ENCODE measurements at regions not wholly inside any gene's neighbourhood (a gene's known extent, or its start where the extent isn't known, plus 50 kb on each side); places are given as distances from the start of the nearest gene placed in this dataset.

- H3K4me1 ChIP-seq (ENCODE audit: control insufficient read depth in 2 of 2, insufficient read depth in 1 of 2, low read depth in 1 of 2, low read length in 2 of 2): peaks cover 0 to 1% of the 10 kb centered on the region in 2 donors
- H3K18ac ChIP-seq (ENCODE audit: low read length): no peak overlapping the region
- no peak overlapping the region for H4K91ac ChIP-seq (ENCODE audit: low read depth, low read length, poor library complexity)
- no peak overlapping the region for H3K9ac ChIP-seq (ENCODE audit: low read depth, low read length, poor library complexity)
- H2BK12ac ChIP-seq (ENCODE audit: low read length): no peak overlapping the region
- no peaks in the 10 kb centered on the region for H3K36me3 ChIP-seq (replicated peaks in 1 of 2; ENCODE audit: control insufficient read depth in 2 of 2, insufficient read depth in 2 of 2, low read length in 2 of 2)
- H3K9me3 ChIP-seq (replicated peaks in 1 of 2; ENCODE audit: control insufficient read depth in 2 of 2, insufficient read depth in 1 of 2, low read depth in 1 of 2, low read length in 2 of 2): no peaks in the 10 kb centered on the region
- no peak overlapping the region for H2BK120ac ChIP-seq (ENCODE audit: low read depth, low read length)
- DNase-seq (ENCODE audit: low spot score): no peak
- H3K23ac ChIP-seq (ENCODE audit: low read depth, low read length, poor library complexity): no peak overlapping the region
- H3K27me3 ChIP-seq (ENCODE audit: control insufficient read depth in 3 of 3, insufficient read depth in 3 of 3, low read depth in 1 of 3, low read length in 3 of 3): no peaks in the 10 kb centered on the region
- no CpG with 5 or more reads among the region's 3 CpGs for WGBS, 2 donors (ENCODE audit: extremely low coverage in 2 of 2, insufficient read length in 2 of 2, insufficient replicate concordance in 1 of 2)
- no peak overlapping the region for H3K4ac ChIP-seq (ENCODE audit: low read length)
- no peak overlapping the region for H3K4me3 ChIP-seq (ENCODE audit: low read length in 2 of 2)
- H3K4me2 ChIP-seq (ENCODE audit: insufficient read depth, low read length, poor library complexity, severe bottlenecking): no peak overlapping the region
- no peak overlapping the region for H4K8ac ChIP-seq (ENCODE audit: low read depth, low read length)
- no peak overlapping the region for H2AK5ac ChIP-seq (ENCODE audit: low read depth, low read length)
- no peak overlapping the region for H2BK5ac ChIP-seq (ENCODE audit: low read length)
- H3K14ac ChIP-seq (ENCODE audit: low read length): no peak overlapping the region
- H2BK15ac ChIP-seq (ENCODE audit: low read length): no peak overlapping the region
- no peaks in the 10 kb centered on the region for H3K79me1 ChIP-seq (ENCODE audit: low read depth, low read length)
- H2AFZ ChIP-seq (ENCODE audit: low read length): no peak overlapping the region
- no peak overlapping the region for H3K27ac ChIP-seq (replicated peaks; ENCODE audit: low read length)
These were observed 92.7 kb downstream of the ZC3H11B start for GRCh38 chr1:219520241-219520640.

DNA sequence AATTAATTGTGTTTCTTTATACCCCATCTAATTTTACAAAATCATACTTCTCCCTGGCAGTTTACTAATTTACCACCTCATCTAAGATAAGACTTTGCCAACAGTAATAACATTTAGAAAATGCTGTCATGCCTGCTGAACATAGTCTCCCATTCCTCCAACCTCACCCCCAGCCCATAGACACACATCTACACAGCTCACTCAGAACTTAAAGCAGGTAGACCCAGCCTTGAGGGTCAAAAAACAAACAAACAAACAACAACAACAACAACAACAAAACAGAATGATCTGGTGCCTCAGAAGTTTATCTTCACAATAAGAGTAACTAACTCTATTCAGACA lies 94.0 kb downstream of the ZC3H11B start:
- H3K36me3 ChIP-seq (replicated peaks in 1 of 2; ENCODE audit: control insufficient read depth in 2 of 2, insufficient read depth in 2 of 2, low read length in 2 of 2): no peaks in the 10 kb centered on the region
- H3K4me3 ChIP-seq (ENCODE audit: low read length in 2 of 2): no peak overlapping the region
- no peak overlapping the region for H3K18ac ChIP-seq (ENCODE audit: low read length)
- H2AK5ac ChIP-seq (ENCODE audit: low read depth, low read length): no peak overlapping the region
- peaks cover 0 to 1% of the 10 kb centered on the region in 2 donors for H3K4me1 ChIP-seq (ENCODE audit: control insufficient read depth in 2 of 2, insufficient read depth in 1 of 2, low read depth in 1 of 2, low read length in 2 of 2)
- no peak overlapping the region for H4K8ac ChIP-seq (ENCODE audit: low read depth, low read length)
- no peaks in the 10 kb centered on the region for H3K27me3 ChIP-seq (ENCODE audit: control insufficient read depth in 3 of 3, insufficient read depth in 3 of 3, low read depth in 1 of 3, low read length in 3 of 3)
- no peak overlapping the region for H3K4me2 ChIP-seq (ENCODE audit: insufficient read depth, low read length, poor library complexity, severe bottlenecking)
- H3K23ac ChIP-seq (ENCODE audit: low read depth, low read length, poor library complexity): no peak overlapping the region
- no peak overlapping the region for H3K4ac ChIP-seq (ENCODE audit: low read length)
- no peaks in the 10 kb centered on the region for H3K79me1 ChIP-seq (ENCODE audit: low read depth, low read length)
- no peak overlapping the region for H2BK120ac ChIP-seq (ENCODE audit: low read depth, low read length)
- H3K9ac ChIP-seq (ENCODE audit: low read depth, low read length, poor library complexity): no peak overlapping the region
- H3K9me3 ChIP-seq (replicated peaks in 1 of 2; ENCODE audit: control insufficient read depth in 2 of 2, insufficient read depth in 1 of 2, low read depth in 1 of 2, low read length in 2 of 2): no peaks in the 10 kb centered on the region
- H2BK15ac ChIP-seq (ENCODE audit: low read length): no peak overlapping the region
- no peak overlapping the region for H4K91ac ChIP-seq (ENCODE audit: low read depth, low read length, poor library complexity)
- no peak overlapping the region for H3K27ac ChIP-seq (replicated peaks; ENCODE audit: low read length)
- no peak for DNase-seq (ENCODE audit: low spot score)
- no peak overlapping the region for H2AFZ ChIP-seq (ENCODE audit: low read length)
- no peak overlapping the region for H2BK12ac ChIP-seq (ENCODE audit: low read length)
- H2BK5ac ChIP-seq (ENCODE audit: low read length): no peak overlapping the region
- H3K14ac ChIP-seq (ENCODE audit: low read length): no peak overlapping the region

DNA sequence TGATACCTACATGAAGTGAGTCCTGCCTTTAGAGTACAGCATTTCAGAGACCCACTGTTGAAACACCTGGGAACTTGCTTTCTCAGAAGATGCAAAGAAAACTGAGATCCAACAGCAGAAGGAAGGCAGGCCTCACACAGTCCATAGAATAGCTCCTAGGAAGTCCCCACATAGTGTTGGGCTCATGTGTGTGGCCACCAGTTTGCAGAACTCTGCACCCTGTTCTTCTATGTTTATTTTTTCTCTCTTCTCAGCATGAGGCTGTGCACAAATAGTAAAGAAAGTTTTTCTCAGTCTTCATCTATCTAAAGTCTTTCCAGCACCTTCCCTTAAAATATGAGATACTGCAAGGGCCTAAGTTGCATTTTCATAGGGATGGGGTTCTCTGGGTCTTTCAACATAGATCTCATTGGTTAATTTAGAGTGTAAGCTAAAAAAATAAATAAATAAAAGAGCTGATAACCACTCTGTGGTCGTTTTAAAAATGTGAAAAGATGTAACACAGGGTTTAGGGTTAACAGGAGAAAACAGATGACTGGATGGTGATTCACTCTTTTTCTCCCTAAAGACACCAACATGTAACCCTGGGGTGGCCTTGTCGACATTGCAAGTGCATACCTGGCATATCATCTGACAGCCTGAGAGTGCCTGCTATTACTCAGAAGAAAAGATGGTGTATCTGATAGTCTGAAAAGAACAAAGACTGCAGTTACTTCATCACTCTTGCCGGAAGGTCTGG lies 94.6 kb downstream of the ZC3H11B start:
- Histone ChIP-seq H2BK120ac (ENCODE audit: low read depth, low read length) (no peak overlapping the region), H3K18ac (ENCODE audit: low read length) (no peak overlapping the region), H4K8ac (ENCODE audit: low read depth, low read length) (no peak overlapping the region), H2AK5ac (ENCODE audit: low read depth, low read length) (no peak overlapping the region), H3K4ac (ENCODE audit: low read length) (no peak overlapping the region), H3K14ac (ENCODE audit: low read length) (no peak overlapping the region), H2BK5ac (ENCODE audit: low read length) (no peak overlapping the region), H3K79me1 (ENCODE audit: low read depth, low read length) (no peaks in the 10 kb centered on the region), H3K9me3 (replicated peaks in 1 of 2; ENCODE audit: control insufficient read depth in 2 of 2, insufficient read depth in 1 of 2, low read depth in 1 of 2, low read length in 2 of 2) (no peaks in the 10 kb centered on the region), H4K91ac (ENCODE audit: low read depth, low read length, poor library complexity) (no peak overlapping the region), H3K4me1 (ENCODE audit: control insufficient read depth in 2 of 2, insufficient read depth in 1 of 2, low read depth in 1 of 2, low read length in 2 of 2) (peaks cover 0 to 1% of the 10 kb centered on the region in 2 donors), H3K23ac (ENCODE audit: low read depth, low read length, poor library complexity) (no peak overlapping the region), H3K27me3 (ENCODE audit: control insufficient read depth in 3 of 3, insufficient read depth in 3 of 3, low read depth in 1 of 3, low read length in 3 of 3) (no peaks in the 10 kb centered on the region), H3K4me3 (ENCODE audit: low read length in 2 of 2) (no peak overlapping the region), H2AFZ (ENCODE audit: low read length) (no peak overlapping the region), H3K9ac (ENCODE audit: low read depth, low read length, poor library complexity) (no peak overlapping the region), H3K4me2 (ENCODE audit: insufficient read depth, low read length, poor library complexity, severe bottlenecking) (no peak overlapping the region), H3K27ac (replicated peaks; ENCODE audit: low read length) (no peak overlapping the region), H2BK12ac (ENCODE audit: low read length) (no peak overlapping the region), H3K36me3 (replicated peaks in 1 of 2; ENCODE audit: control insufficient read depth in 2 of 2, insufficient read depth in 2 of 2, low read length in 2 of 2) (no peaks in the 10 kb centered on the region), H2BK15ac (ENCODE audit: low read length) (no peak overlapping the region)
- DNase-seq (ENCODE audit: low spot score): no peak
- WGBS, 2 donors (ENCODE audit: extremely low coverage in 2 of 2, insufficient read length in 2 of 2, insufficient replicate concordance in 1 of 2): no CpG with 5 or more reads among the region's 3 CpGs

- Histone ChIP-seq H3K14ac (ENCODE audit: low read length) (no peak overlapping the region), H3K4ac (ENCODE audit: low read length) (no peak overlapping the region), H3K9me3 (replicated peaks in 1 of 2; ENCODE audit: control insufficient read depth in 2 of 2, insufficient read depth in 1 of 2, low read depth in 1 of 2, low read length in 2 of 2) (no peaks in the 10 kb centered on the region), H4K91ac (ENCODE audit: low read depth, low read length, poor library complexity) (no peak overlapping the region), H3K4me3 (ENCODE audit: low read length in 2 of 2) (no peak overlapping the region), H3K79me1 (ENCODE audit: low read depth, low read length) (no peaks in the 10 kb centered on the region), H3K23ac (ENCODE audit: low read depth, low read length, poor library complexity) (no peak overlapping the region), H3K4me1 (ENCODE audit: control insufficient read depth in 2 of 2, insufficient read depth in 1 of 2, low read depth in 1 of 2, low read length in 2 of 2) (peaks cover 0 to 1% of the 10 kb centered on the region in 2 donors), H3K36me3 (replicated peaks in 1 of 2; ENCODE audit: control insufficient read depth in 2 of 2, insufficient read depth in 2 of 2, low read length in 2 of 2) (no peaks in the 10 kb centered on the region), H3K27me3 (ENCODE audit: control insufficient read depth in 3 of 3, insufficient read depth in 3 of 3, low read depth in 1 of 3, low read length in 3 of 3) (no peaks in the 10 kb centered on the region), H3K4me2 (ENCODE audit: insufficient read depth, low read length, poor library complexity, severe bottlenecking) (no peak overlapping the region), H3K18ac (ENCODE audit: low read length) (no peak overlapping the region), H2AFZ (ENCODE audit: low read length) (no peak overlapping the region), H2BK120ac (ENCODE audit: low read depth, low read length) (no peak overlapping the region), H3K27ac (replicated peaks; ENCODE audit: low read length) (no peak overlapping the region), H2BK12ac (ENCODE audit: low read length) (no peak overlapping the region), H3K9ac (ENCODE audit: low read depth, low read length, poor library complexity) (no peak overlapping the region), H2BK5ac (ENCODE audit: low read length) (no peak overlapping the region), H2BK15ac (ENCODE audit: low read length) (no peak overlapping the region), H4K8ac (ENCODE audit: low read depth, low read length) (no peak overlapping the region), H2AK5ac (ENCODE audit: low read depth, low read length) (no peak overlapping the region)
- no CpG with 5 or more reads among the region's 3 CpGs for WGBS, 2 donors (ENCODE audit: extremely low coverage in 2 of 2, insufficient read length in 2 of 2, insufficient replicate concordance in 1 of 2)
- DNase-seq (ENCODE audit: low spot score): no peak
These were observed 95.9 kb downstream of the ZC3H11B start for GRCh38 chr1:219517031-219517430.

All from neuronal stem cell (in vitro differentiated cells).